ENCODE measurements at regions not wholly inside any gene's neighbourhood (a gene's known extent, or its start where the extent isn't known, plus 50 kb on each side); places are given as distances from the start of the nearest gene placed in this dataset.

DNA sequence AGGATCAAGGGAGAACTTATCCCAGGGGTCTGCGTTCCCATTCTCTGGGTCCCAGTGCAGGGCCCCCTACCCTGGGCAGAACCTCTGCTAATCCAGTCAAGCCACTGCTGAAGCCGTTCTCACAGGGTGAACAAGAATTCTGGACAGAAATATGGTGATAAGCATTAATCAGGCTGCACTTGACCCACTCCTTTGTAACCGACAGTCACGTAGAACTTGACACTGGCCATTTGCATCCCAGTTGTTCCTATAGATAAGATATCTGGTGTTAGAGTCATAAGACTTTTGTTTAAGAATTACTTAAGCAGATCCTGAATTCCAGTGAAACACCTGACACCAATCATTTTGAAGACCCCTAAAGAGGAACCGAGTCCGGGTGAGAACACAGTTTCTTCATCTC lies 107.5 kb upstream of the THY1 start:
- Histone ChIP-seq H3K9ac (ENCODE audit: insufficient read depth, low read length) (no peak overlapping the region), H3K4me1 (ENCODE audit: control insufficient read depth, extremely low read depth, insufficient read depth, low read length) (no peaks in the 10 kb centered on the region), H4K20me1 (ENCODE audit: control insufficient read depth, extremely low read depth, insufficient read depth, low read length) (no peaks in the 10 kb centered on the region), H3K4me2 (ENCODE audit: extremely low read depth, insufficient read depth, low read length) (no peak overlapping the region), H3K4me3 (replicated peaks in 1 of 4; ENCODE audit: control extremely low read depth in 1 of 4, insufficient read depth in 1 of 4, low read depth in 3 of 4, low read length in 4 of 4) (no peak overlapping the region), H2AFZ (ENCODE audit: low read length) (no peak overlapping the region), H3K79me2 (ENCODE audit: control insufficient read depth, insufficient read depth, low read length) (no peaks in the 10 kb centered on the region), H3K27me3 (ENCODE audit: control insufficient read depth, insufficient read depth, low read length) (peaks cover 16% of the 10 kb centered on the region), H3K36me3 (ENCODE audit: control insufficient read depth, insufficient read depth, low read length) (no peaks in the 10 kb centered on the region), H3K27ac (ENCODE audit: insufficient read depth, low read length) (no peak overlapping the region), H3K9me3 (ENCODE audit: control insufficient read depth, insufficient read depth, low read depth, low read length) (no peaks in the 10 kb centered on the region)
- TF ChIP-seq EZH2 (IDR thresholded peaks at IDR 0.05; ENCODE audit: low read length, missing control alignments), result no peak
- DNase-seq (ENCODE audit: low read depth in 2 of 2), result no peak

GRCh38 chr11:119529936-119530335 lies 107.0 kb upstream of the THY1 start:
- no peaks in the 10 kb centered on the region for H3K4me1 ChIP-seq (ENCODE audit: control insufficient read depth, extremely low read depth, insufficient read depth, low read length)
- no peak for TF ChIP-seq EZH2 (IDR thresholded peaks at IDR 0.05; ENCODE audit: low read length, missing control alignments)
- no peak for TF ChIP-seq CTCF (conservative IDR thresholded peaks at IDR 0.05 in 1 of 2, IDR thresholded peaks at IDR 0.05 in 1 of 2; ENCODE audit: low read depth in 1 of 2, low read length in 2 of 2)
- no peaks in the 10 kb centered on the region for H3K79me2 ChIP-seq (ENCODE audit: control insufficient read depth, insufficient read depth, low read length)
- no peak overlapping the region for H3K4me2 ChIP-seq (ENCODE audit: extremely low read depth, insufficient read depth, low read length)
- DNase-seq (ENCODE audit: low read depth in 2 of 2), result no peak
- no peak overlapping the region for H3K4me3 ChIP-seq (replicated peaks in 1 of 4; ENCODE audit: control extremely low read depth in 1 of 4, insufficient read depth in 1 of 4, low read depth in 3 of 4, low read length in 4 of 4)
- H3K27ac ChIP-seq (ENCODE audit: insufficient read depth, low read length), result no peak overlapping the region
- H4K20me1 ChIP-seq (ENCODE audit: control insufficient read depth, extremely low read depth, insufficient read depth, low read length), result no peaks in the 10 kb centered on the region
- H3K36me3 ChIP-seq (ENCODE audit: control insufficient read depth, insufficient read depth, low read length), result no peaks in the 10 kb centered on the region
- no peak overlapping the region for H2AFZ ChIP-seq (ENCODE audit: low read length)
- H3K9me3 ChIP-seq (ENCODE audit: control insufficient read depth, insufficient read depth, low read depth, low read length), result no peaks in the 10 kb centered on the region
- no peak overlapping the region for H3K9ac ChIP-seq (ENCODE audit: insufficient read depth, low read length)
- H3K27me3 ChIP-seq (ENCODE audit: control insufficient read depth, insufficient read depth, low read length), result peaks cover 16% of the 10 kb centered on the region

GRCh38 chr11:119529063-119529845 lies 106.3 kb upstream of the THY1 start:
- Histone ChIP-seq H3K79me2 (ENCODE audit: control insufficient read depth, insufficient read depth, low read length) (no peaks in the 10 kb centered on the region), H3K27ac (ENCODE audit: insufficient read depth, low read length) (no peak overlapping the region), H3K27me3 (ENCODE audit: control insufficient read depth, insufficient read depth, low read length) (peaks cover 18% of the 10 kb centered on the region), H3K4me3 (replicated peaks in 1 of 4; ENCODE audit: control extremely low read depth in 1 of 4, insufficient read depth in 1 of 4, low read depth in 3 of 4, low read length in 4 of 4) (no peak overlapping the region), H3K36me3 (ENCODE audit: control insufficient read depth, insufficient read depth, low read length) (no peaks in the 10 kb centered on the region), H3K9ac (ENCODE audit: insufficient read depth, low read length) (no peak overlapping the region), H4K20me1 (ENCODE audit: control insufficient read depth, extremely low read depth, insufficient read depth, low read length) (no peaks in the 10 kb centered on the region), H3K9me3 (ENCODE audit: control insufficient read depth, insufficient read depth, low read depth, low read length) (no peaks in the 10 kb centered on the region), H2AFZ (ENCODE audit: low read length) (no peak overlapping the region), H3K4me2 (ENCODE audit: extremely low read depth, insufficient read depth, low read length) (no peak overlapping the region), H3K4me1 (ENCODE audit: control insufficient read depth, extremely low read depth, insufficient read depth, low read length) (no peaks in the 10 kb centered on the region)
- TF ChIP-seq EZH2 (IDR thresholded peaks at IDR 0.05; ENCODE audit: low read length, missing control alignments) (no peak), CTCF (conservative IDR thresholded peaks at IDR 0.05 in 1 of 2, IDR thresholded peaks at IDR 0.05 in 1 of 2; ENCODE audit: low read depth in 1 of 2, low read length in 2 of 2) (no peak)
- no peak for DNase-seq (ENCODE audit: low read depth in 2 of 2)

All from fibroblast of lung (primary cell).